SK-N-SH treated with all-trans-retinoic acid at 6 μM for 48 hours (cell line): ENCODE measurements at regions not wholly inside any gene's neighbourhood (a gene's known extent, or its start where the extent isn't known, plus 50 kb on each side); places are given as distances from the start of the nearest gene placed in this dataset.

Experiments used
- ATAC-seq: fragments of 200-7000 bp; cut with Tn5 transposase; 3 replicates; pipeline ENCODE4 v1.9.1; 2020; ENCODE audit warnings: mild to moderate bottlenecking, moderate library complexity
- ARNTL ChIP-seq: fragments of 450-650 bp; formaldehyde crosslinking; IDR thresholded peaks from 2 replicates; pipeline ENCODE4 v1.5.0; 2020; ENCODE audit warnings: low read depth, mild to moderate bottlenecking, moderate library complexity, borderline replicate concordance
- BACH2 ChIP-seq: fragments of 250-450 bp; sonication (Bioruptor Pico); IDR thresholded peaks from 2 replicates; pipeline ENCODE4 v1.9.0; 2021; ENCODE audit warnings: mild to moderate bottlenecking, borderline replicate concordance
- CSDC2 ChIP-seq: fragments of 250-450 bp; sonication (Bioruptor Pico); IDR thresholded peaks from 2 replicates; pipeline ENCODE4 v1.5.0; 2020; ENCODE audit warnings: mild to moderate bottlenecking, moderate library complexity
- CSRNP3 ChIP-seq: fragments of 250-450 bp; sonication (Bioruptor Pico); IDR thresholded peaks from 2 replicates; pipeline ENCODE4 v1.5.1; 2021; ENCODE audit warnings: mild to moderate bottlenecking, moderate library complexity
- ESRRG ChIP-seq: fragments of 250-450 bp; sonication (Bioruptor Pico); IDR thresholded peaks from 2 replicates; pipeline ENCODE4 v1.6.1; 2021; ENCODE audit warnings: mild to moderate bottlenecking
- GLIS3 ChIP-seq: fragments of 250-450 bp; sonication (Bioruptor Pico); IDR thresholded peaks from 2 replicates; pipeline ENCODE4 v1.5.0; 2020; ENCODE audit warnings: mild to moderate bottlenecking, moderate library complexity
- ISL1 ChIP-seq: fragments of 250-450 bp; sonication (Bioruptor Pico); IDR thresholded peaks from 2 replicates; pipeline ENCODE4 v2.1.2; 2022; ENCODE audit warnings: mild to moderate bottlenecking, moderate library complexity
- OSR1 ChIP-seq: fragments of 250-450 bp; sonication (Bioruptor Pico); IDR thresholded peaks from 2 replicates; pipeline ENCODE4 v1.8.0; 2022; ENCODE audit warnings: moderate library complexity, mild to moderate bottlenecking, inconsistent platforms
- PATZ1 ChIP-seq: fragments of 250-450 bp; sonication (Bioruptor Pico); IDR thresholded peaks from 2 replicates; pipeline ENCODE4 v1.8.0; 2020; ENCODE audit warnings: mild to moderate bottlenecking, moderate library complexity, borderline replicate concordance
- PPARA ChIP-seq: fragments of 250-450 bp; sonication (Bioruptor Pico); IDR thresholded peaks from 2 replicates; pipeline ENCODE4 v1.5.0; 2020; ENCODE audit warnings: mild to moderate bottlenecking, borderline replicate concordance
- RARB ChIP-seq: fragments of 250-450 bp; sonication (Bioruptor Pico); IDR thresholded peaks from 2 replicates; pipeline ENCODE4 v1.8.0; 2021; ENCODE audit warnings: mild to moderate bottlenecking, moderate library complexity
- SNAI2 ChIP-seq: fragments of 250-450 bp; sonication (Bioruptor Pico); IDR thresholded peaks from 2 replicates; pipeline ENCODE4 v1.5.0; 2020; ENCODE audit warnings: mild to moderate bottlenecking, moderate library complexity
- TOX ChIP-seq: fragments of 250-450 bp; sonication (Bioruptor Pico); IDR thresholded peaks from 2 replicates; pipeline ENCODE4 v1.8.0; 2021; ENCODE audit warnings: mild to moderate bottlenecking, moderate library complexity, borderline replicate concordance
- ZC3H10 ChIP-seq: fragments of 250-450 bp; sonication (Bioruptor Pico); IDR thresholded peaks from 2 replicates; pipeline ENCODE4 v1.5.1; 2021; ENCODE audit warnings: mild to moderate bottlenecking, moderate library complexity
- ZFP3 ChIP-seq: fragments of 250-450 bp; sonication (Bioruptor Pico); IDR thresholded peaks from 2 replicates; pipeline ENCODE4 v1.5.0; 2020; ENCODE audit warnings: mild to moderate bottlenecking, moderate library complexity
- ZFP30 ChIP-seq: fragments of 450-650 bp; formaldehyde crosslinking; IDR thresholded peaks from 2 replicates; pipeline ENCODE4 v1.5.0; 2022; ENCODE audit warnings: mild to moderate bottlenecking, moderate library complexity
- ZNF565 ChIP-seq: fragments of 450-650 bp; formaldehyde crosslinking; conservative IDR thresholded peaks from 2 replicates; pipeline ENCODE4 v1.5.0; 2020; ENCODE audit warnings: low read depth, mild to moderate bottlenecking, moderate library complexity
- ZNF70 ChIP-seq: fragments of 450-650 bp; formaldehyde crosslinking; IDR thresholded peaks from 2 replicates; pipeline ENCODE4 v1.5.0; 2020; ENCODE audit warnings: mild to moderate bottlenecking, moderate library complexity
- ZNF8 ChIP-seq: fragments of 450-650 bp; formaldehyde crosslinking; IDR thresholded peaks from 2 replicates; pipeline ENCODE4 v1.5.0; 2020; ENCODE audit warnings: mild to moderate bottlenecking, moderate library complexity
- TF ChIP-seq, protein P1 (sequence below): fragments of 250-450 bp; sonication (Bioruptor Pico); IDR thresholded peaks from 2 replicates; pipeline ENCODE4 v1.8.0; 2021; ENCODE audit warnings: low read depth, mild to moderate bottlenecking, moderate library complexity, borderline replicate concordance
- TF ChIP-seq, protein P2 (sequence below): fragments of 250-450 bp; sonication (Bioruptor Pico); IDR thresholded peaks from 2 replicates; pipeline ENCODE4 v1.5.0; 2020; ENCODE audit warnings: mild to moderate bottlenecking, moderate library complexity
- TF ChIP-seq, protein P3 (sequence below): fragments of 250-450 bp; sonication (Bioruptor Pico); IDR thresholded peaks from 2 replicates; pipeline ENCODE4 v1.5.1; 2020; ENCODE audit warnings: low read depth, mild to moderate bottlenecking, moderate library complexity

DNA sequence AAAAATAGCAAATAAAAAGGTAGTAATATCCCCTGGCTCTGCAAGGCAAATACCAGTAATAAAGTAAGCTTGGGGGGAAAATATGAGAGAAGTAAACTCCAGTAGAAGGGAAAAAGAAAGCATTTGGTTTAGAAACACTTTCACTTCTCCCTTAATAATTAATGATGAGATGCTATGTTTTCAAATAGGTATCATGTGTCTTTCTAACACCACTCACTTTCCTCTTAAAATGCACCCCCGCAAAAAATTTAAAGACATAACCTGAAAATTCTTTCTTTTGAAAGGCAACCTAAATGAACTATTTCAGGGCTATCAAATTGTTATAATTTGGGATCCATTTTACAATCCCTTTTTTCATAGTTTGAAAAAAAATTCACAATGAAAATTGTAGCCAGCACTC lies 240.3 kb downstream of the SNX10 start:
- TF ChIP-seq PATZ1 (CRISPR knock-in tag) (no peak), ZNF70 (no peak), ARNTL (no peak), GLIS3 (CRISPR knock-in tag) (no peak), ZFP30 (CRISPR knock-in tag) (no peak), TOX (CRISPR knock-in tag) (no peak), ZFP3 (CRISPR knock-in tag) (no peak), PPARA (CRISPR knock-in tag) (no peak), ZC3H10 (no peak), BACH2 (CRISPR knock-in tag) (no peak), ZNF565 (CRISPR knock-in tag) (no peak), ESRRG (CRISPR knock-in tag) (no peak), CSDC2 (CRISPR knock-in tag) (no peak)
- TF ChIP-seq, protein P1, sequence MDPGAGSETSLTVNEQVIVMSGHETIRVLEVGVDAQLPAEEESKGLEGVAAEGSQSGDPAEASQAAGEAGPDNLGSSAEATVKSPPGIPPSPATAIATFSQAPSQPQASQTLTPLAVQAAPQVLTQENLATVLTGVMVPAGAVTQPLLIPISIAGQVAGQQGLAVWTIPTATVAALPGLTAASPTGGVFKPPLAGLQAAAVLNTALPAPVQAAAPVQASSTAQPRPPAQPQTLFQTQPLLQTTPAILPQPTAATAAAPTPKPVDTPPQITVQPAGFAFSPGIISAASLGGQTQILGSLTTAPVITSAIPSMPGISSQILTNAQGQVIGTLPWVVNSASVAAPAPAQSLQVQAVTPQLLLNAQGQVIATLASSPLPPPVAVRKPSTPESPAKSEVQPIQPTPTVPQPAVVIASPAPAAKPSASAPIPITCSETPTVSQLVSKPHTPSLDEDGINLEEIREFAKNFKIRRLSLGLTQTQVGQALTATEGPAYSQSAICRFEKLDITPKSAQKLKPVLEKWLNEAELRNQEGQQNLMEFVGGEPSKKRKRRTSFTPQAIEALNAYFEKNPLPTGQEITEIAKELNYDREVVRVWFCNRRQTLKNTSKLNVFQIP (CRISPR knock-in tag): no peak
- TF ChIP-seq, protein P2, sequence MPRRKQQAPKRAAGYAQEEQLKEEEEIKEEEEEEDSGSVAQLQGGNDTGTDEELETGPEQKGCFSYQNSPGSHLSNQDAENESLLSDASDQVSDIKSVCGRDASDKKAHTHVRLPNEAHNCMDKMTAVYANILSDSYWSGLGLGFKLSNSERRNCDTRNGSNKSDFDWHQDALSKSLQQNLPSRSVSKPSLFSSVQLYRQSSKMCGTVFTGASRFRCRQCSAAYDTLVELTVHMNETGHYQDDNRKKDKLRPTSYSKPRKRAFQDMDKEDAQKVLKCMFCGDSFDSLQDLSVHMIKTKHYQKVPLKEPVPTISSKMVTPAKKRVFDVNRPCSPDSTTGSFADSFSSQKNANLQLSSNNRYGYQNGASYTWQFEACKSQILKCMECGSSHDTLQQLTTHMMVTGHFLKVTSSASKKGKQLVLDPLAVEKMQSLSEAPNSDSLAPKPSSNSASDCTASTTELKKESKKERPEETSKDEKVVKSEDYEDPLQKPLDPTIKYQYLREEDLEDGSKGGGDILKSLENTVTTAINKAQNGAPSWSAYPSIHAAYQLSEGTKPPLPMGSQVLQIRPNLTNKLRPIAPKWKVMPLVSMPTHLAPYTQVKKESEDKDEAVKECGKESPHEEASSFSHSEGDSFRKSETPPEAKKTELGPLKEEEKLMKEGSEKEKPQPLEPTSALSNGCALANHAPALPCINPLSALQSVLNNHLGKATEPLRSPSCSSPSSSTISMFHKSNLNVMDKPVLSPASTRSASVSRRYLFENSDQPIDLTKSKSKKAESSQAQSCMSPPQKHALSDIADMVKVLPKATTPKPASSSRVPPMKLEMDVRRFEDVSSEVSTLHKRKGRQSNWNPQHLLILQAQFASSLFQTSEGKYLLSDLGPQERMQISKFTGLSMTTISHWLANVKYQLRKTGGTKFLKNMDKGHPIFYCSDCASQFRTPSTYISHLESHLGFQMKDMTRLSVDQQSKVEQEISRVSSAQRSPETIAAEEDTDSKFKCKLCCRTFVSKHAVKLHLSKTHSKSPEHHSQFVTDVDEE (CRISPR knock-in tag): no peak
- no peak for ATAC-seq

- TF ChIP-seq ZNF565 (CRISPR knock-in tag) (no peak), SNAI2 (CRISPR knock-in tag) (no peak), ZNF70 (no peak), CSDC2 (CRISPR knock-in tag) (no peak), ZNF8 (CRISPR knock-in tag) (no peak), BACH2 (CRISPR knock-in tag) (no peak), ARNTL (no peak), ISL1 (CRISPR knock-in tag) (no peak), GLIS3 (CRISPR knock-in tag) (no peak), RARB (CRISPR knock-in tag) (no peak), CSRNP3 (CRISPR knock-in tag) (no peak), ZFP3 (CRISPR knock-in tag) (no peak), PATZ1 (CRISPR knock-in tag) (no peak)
- ATAC-seq: no peak
Measured at GRCh38 chr7:26532471-26532870, 240.8 kb downstream of the SNX10 start.

DNA sequence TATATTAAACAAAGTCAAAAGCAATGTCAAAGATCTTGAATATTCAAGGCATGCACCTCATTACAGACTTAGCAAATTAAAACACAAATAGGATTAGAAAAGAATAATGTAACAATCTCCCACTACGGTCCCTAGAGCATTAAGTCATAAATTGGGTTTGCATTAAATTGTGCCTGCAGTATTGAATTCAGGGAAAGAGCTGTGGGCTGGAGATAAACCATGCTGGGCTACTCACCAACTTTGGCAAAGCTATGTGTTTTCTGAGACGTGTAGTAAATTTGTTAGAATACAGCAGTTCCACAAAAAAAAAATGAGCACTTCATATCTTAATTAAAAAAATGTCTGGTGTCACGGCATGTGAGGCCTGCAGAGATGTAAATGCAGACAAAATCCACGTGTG lies 241.6 kb downstream of the SNX10 start:
- TF ChIP-seq TOX (CRISPR knock-in tag) (no peak), ZFP3 (CRISPR knock-in tag) (no peak), CSRNP3 (CRISPR knock-in tag) (no peak), ZNF8 (CRISPR knock-in tag) (no peak), PATZ1 (CRISPR knock-in tag) (no peak), PPARA (CRISPR knock-in tag) (no peak), SNAI2 (CRISPR knock-in tag) (no peak), RARB (CRISPR knock-in tag) (no peak), OSR1 (CRISPR knock-in tag) (no peak), ZNF70 (no peak), ESRRG (CRISPR knock-in tag) (no peak)
- TF ChIP-seq, protein P3, sequence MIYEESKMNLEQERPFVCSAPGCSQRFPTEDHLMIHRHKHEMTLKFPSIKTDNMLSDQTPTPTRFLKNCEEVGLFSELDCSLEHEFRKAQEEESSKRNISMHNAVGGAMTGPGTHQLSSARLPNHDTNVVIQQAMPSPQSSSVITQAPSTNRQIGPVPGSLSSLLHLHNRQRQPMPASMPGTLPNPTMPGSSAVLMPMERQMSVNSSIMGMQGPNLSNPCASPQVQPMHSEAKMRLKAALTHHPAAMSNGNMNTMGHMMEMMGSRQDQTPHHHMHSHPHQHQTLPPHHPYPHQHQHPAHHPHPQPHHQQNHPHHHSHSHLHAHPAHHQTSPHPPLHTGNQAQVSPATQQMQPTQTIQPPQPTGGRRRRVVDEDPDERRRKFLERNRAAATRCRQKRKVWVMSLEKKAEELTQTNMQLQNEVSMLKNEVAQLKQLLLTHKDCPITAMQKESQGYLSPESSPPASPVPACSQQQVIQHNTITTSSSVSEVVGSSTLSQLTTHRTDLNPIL (CRISPR knock-in tag): no peak
- no peak for ATAC-seq
